LoVo (cell line): ENCODE measurements at regions not wholly inside any gene's neighbourhood (a gene's known extent, or its start where the extent isn't known, plus 50 kb on each side); places are given as distances from the start of the nearest gene placed in this dataset.

Source experiments
- DNase-seq: peaks from one replicate; pipeline ENCODE4 v3.0.0-alpha.2; 2016; ENCODE audit warnings: low spot score

- DNase-seq = no peak
Observed at GRCh38 chr14:89603938-89604480, 187.0 kb upstream of the FOXN3 start.

DNA sequence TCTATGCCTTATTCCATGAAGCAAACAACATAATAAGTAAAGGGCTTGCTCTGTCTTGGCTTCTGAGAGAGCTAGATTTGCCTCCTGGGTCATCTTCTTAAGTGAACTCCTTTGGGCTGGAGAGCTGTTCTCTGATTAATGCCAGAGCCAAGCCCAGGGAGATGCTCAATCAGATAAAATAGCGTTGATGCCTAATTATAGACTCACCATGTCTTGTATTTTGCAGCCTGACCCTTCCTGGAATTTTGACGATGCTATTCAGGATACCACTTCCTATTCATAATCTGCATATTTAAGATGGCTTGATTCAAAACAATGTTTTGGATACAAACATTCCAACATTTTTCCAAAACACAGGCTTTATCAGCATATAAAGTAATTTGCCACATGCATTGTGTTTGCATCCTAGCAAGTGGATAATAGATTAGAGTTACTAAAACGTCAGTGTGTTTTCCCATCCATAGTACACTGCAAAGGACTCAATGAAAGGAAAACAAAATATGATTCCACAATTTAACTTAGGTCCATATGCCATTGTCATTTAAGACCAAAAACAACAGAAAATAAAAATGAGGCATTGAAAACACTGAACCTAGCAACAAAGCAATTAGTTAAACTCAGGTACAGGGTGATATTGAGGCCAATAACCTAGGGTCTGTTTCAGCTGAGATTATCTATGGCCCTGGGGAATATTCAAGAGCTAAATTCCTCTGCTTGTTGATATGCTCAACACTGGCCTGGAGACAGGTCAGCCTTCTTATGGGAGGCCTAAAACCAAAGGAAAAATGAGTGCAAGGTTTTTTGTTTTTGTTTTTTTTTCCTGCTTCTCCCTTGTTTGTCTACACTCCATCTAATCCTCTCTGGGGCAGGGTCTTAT, 184.2 kb upstream of the FOXN3 start:
- DNase-seq = no peak

DNA sequence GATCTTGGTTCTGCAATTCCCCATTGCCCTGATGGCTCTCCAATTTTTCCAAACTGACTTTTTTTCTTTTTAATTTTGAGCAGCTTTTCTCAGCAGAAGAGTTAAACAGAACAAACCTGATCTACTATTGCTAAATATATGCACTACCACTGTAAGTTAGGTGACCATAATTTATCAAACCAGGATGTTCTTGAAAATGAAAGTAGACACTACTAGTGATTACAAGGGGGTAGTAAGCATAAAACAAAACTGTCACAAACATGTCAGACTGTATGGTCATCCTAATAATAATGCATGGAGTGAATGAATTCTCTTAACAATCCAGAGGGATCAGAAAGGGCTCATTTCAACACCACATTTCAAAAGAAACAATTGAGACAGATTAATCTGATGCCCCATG, 183.0 kb upstream of the FOXN3 start:
- DNase-seq = no peak

DNA sequence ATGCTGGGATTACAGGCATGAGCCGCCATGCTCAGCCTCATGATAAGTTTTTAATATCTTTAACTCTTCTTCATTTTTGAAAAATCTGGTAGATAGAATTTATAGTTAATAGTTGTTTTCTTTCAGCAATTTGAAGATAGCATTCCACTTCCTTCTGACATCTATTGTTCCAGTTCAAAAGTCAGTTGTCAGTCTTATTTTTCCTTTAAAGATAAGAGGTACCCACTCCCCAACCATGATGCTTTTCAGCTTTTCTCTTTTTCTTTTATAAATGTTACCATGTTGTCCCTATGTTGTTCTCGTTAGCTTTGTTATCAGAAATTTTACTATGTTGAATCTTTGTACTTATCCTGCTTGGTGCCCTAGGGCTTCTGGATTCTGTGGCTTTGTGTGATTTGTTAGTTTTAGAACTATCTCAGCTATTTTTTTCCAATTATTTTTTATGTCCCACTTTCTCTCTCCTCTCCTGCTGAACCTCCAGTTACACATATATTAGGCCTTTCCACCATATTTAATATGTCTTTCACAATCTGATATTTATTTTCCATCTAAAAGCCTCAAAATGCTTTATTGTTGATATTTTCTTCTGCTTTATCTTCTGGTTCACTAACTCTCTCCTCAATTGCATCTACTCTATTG, 181.6 kb upstream of the FOXN3 start:
- no peak for DNase-seq

DNA sequence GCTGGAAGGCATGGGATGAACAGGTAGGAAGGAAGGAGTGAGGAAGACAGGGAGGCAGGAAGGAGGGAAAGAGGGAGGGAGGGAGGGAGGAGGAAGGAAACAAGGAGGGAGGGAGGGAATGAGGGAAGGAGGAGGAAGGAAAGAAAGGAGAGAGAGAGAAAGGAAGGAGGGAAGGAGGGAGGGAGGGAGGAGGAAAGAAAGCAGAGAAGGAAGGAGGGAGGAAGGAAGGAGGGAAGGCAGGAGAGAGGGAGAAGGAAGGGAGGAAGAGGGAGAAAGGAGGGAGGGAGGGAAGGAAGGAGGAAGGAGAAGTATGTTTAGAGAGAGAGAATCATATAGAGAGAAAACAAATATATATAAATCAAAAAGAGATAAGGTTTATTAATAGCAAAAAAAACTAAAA, 175.9 kb upstream of the FOXN3 start:
- DNase-seq = no peak

DNA sequence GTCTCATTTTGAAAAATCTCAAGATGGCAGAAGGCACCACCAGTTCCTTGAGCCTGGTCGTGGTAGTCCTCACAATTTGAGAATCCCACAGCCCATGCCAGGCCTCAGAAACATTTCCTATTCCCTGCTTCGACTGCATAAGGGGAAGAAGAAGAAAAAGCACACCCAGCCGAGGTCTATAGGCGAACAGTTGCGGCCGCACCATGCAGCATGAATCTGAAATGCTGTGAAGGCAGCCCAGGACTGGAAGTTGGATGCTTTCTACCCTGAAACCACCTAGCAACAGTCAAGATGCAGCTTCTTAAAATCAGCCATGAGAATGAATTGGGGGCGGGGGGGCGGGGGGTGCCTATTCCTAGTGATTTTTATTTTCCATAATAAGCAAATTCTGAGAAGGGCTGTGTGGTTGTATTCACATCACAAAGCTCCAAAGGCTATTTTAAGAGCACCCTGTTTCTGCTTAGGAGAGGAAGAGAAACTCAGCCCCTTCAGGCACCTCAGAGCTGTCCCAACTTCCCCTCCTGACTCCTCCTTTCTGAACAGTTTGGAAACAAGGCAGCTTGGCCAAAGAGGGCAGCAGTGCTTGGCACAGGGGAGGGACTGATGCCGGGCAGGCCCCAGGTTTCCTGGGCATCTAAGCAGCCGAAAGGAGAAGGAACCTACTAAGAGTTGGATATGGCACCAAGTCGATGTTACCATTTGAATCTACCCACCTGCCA, 172.5 kb upstream of the FOXN3 start:
- DNase-seq = no peak

DNA sequence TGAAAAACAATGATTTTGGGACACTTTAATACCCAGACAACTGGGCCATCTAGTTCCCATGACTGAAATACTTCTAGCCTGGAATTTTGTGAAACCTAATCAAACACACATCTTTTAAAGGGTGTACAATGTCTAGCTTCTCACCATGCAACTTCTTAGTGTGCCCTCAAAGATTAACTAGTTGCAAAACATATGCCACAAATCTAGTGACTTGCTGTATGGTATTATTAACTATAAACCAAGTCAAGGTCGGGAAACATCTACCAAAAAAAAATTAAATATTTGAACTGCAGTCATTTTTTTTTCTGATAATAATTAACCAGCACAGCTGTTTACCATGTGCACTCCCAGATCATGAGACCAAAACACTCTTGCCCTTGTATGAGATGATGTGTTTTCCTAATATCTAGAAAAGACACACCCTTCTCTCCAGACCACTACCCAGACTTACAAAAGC, 171.8 kb upstream of the FOXN3 start:
- no peak for DNase-seq

- DNase-seq = no peak
Observed at GRCh38 chr14:89588016-89588415, 171.0 kb upstream of the FOXN3 start.

- DNase-seq = no peak
Observed at GRCh38 chr14:89587136-89587420, 170.0 kb upstream of the FOXN3 start.

DNA sequence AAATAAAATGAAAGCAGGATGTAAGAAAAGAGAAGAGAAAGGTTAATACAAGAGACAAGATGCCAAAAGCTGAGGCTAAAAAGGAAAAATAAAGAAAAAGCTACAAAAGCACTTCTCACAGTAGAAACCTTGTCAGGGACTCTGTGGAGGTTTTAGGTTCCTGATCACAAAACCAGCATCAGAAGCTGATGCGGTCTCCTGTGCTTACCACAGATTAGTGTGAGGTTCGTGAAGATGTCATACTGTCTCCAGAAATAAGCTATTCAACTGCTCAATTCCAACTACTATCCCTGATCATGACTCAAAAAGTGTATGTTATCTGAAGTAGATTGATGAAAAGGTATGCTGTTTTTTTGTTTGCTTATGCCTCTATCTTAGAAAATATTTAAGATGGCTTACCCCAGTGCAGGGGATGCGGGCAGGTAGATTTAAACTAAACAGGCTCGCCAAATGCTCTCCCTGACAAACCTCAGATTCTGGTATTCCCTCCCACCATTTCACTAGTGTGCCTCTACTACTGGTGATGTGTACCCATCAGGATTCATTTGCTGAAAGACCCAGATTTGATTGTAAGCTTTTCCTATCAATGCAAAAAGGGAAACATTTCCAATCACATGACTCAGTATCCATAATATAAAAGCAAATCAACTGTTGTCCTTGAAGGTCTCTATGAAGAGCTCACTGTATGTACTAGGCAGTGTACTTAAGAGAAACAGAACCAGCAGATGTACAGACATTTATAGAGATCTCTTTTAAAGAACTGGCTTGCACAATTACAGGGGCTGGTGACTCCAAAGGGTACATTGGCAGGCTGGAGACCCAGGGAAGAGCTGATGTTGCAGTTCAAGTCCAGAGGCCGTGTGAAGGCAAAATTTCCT, 169.5 kb upstream of the FOXN3 start:
- DNase-seq = no peak

GRCh38 chr14:89578156-89578555, 161.1 kb upstream of the FOXN3 start:
- DNase-seq = no peak

GRCh38 chr14:89576960-89577359, 159.9 kb upstream of the FOXN3 start:
- no peak for DNase-seq

GRCh38 chr14:89576145-89576927, 159.3 kb upstream of the FOXN3 start:
- no peak for DNase-seq

DNA sequence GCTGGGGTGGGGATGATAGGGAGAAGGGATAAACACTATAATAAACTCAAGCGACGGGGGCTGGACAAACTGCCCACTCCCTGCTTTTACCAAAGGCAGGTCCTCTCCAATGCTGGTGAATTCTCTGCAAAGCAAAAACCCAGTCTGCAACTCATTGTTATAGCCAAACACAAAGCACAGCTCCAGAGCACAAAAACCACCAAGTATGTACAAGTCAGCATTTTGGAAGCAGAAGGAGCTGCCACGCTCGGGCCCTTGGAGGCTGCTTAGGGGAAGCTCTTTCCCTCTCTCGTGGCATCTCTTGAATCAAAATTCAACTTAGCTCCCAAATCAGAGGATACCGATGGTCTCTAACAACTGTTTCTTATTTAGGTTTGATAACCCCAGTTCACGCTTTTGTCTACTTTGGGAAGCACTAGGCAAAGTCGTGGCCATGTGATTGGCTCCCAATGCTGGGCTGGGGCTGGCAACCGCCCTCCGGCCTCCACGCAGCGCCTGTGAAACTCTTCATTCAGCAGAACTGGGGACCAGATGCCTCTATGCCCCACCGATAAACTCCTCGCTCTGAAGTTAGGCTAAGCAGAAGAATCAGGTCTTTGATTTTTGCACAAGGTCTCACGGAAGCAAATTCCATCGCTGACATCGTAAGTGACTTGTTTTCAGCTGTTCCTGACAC, 158.5 kb upstream of the FOXN3 start:
- no peak for DNase-seq

GRCh38 chr14:89574420-89574819, 157.4 kb upstream of the FOXN3 start:
- DNase-seq = no peak

GRCh38 chr14:89573399-89573657, 156.3 kb upstream of the FOXN3 start:
- no peak for DNase-seq

GRCh38 chr14:89572596-89573398, 155.8 kb upstream of the FOXN3 start:
- no peak for DNase-seq

DNA sequence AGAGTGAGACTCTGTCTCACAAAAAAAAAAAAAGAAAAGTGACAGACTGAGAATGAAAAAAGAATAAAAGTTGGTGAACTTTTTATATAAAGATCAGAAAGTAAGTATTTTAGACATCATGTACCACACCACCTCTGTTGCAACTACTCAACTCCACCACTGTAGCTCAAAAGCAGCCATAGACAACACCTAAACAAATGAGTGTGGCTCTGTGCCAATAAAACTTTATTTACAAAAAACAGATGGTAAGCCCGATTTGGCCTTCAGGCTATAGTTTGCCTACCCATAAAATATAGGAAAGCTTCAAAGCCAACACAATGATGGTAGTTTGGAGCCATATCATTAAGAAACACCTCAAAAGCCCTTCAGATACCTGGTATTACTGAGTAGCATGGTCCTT, 154.5 kb upstream of the FOXN3 start:
- DNase-seq = no peak

DNA sequence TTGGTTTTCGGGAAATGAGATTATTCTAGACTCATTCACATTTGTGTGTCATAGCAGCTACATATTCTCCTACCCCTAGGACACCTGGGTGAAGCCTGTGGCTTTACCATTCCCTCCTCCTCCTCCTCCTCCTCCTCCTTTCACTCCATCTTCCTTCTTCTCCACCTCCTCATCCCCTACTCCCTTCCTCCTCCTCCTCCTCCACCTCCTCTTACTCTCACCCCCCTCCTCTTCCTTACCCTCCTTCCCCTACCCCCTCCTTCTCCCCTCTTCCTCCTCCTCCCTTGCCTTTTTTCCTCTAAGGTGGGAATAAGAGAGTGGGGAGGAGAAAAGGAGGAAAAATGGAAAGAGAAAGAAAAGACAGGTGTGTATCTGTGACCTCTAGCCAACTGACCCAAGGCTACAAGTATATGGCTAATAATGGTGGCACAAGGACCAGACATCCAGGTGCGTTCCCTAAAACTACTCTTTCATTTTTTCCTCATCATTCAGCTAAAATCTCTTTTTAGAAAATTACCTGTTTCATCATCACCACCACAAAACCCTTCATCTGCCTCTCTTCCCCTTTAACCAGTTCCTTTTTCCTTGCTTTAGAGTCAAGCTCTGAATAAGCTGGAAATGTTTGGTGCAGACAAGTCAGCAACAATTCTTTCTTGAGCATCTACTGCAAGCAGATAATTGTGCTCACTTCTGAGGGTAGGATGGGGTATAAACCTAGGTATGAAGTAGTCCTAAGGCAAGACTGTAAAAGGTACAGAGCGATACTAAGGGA, 149.8 kb upstream of the FOXN3 start:
- no peak for DNase-seq
